KMS-11 (cell line): ENCODE measurements at regions not wholly inside any gene's neighbourhood (a gene's known extent, or its start where the extent isn't known, plus 50 kb on each side); places are given as distances from the start of the nearest gene placed in this dataset.

Source experiments
- H2AFZ ChIP-seq: fragments of 200-600 bp; sonication (generic); 2 replicates; pipeline ENCODE4 v1.6.1; 2016; ENCODE audit warnings: antibody characterized with exemption, mixed run types, low read depth
- H3K27ac ChIP-seq: fragments of 200-600 bp; sonication (generic); 2 replicates; pipeline ENCODE4 v1.6.1; 2016; ENCODE audit warnings: mild to moderate bottlenecking, mixed run types
- H3K27me3 ChIP-seq: fragments of 200-600 bp; sonication (generic); 2 replicates; pipeline ENCODE4 v1.6.1; 2017; ENCODE audit warnings: mild to moderate bottlenecking, low read depth, mixed run types, moderate library complexity; ENCODE audit not compliant: insufficient read depth
- H3K36me3 ChIP-seq: fragments of 200-600 bp; sonication (generic); 2 replicates; pipeline ENCODE4 v1.6.1; 2017; ENCODE audit warnings: mild to moderate bottlenecking, mixed run types; ENCODE audit not compliant: insufficient read depth
- H3K4me1 ChIP-seq: fragments of 200-600 bp; sonication (generic); 2 replicates; pipeline ENCODE4 v1.6.1; 2016; ENCODE audit warnings: mild to moderate bottlenecking, low read depth, mixed run types; ENCODE audit not compliant: poor library complexity, severe bottlenecking
- H3K4me2 ChIP-seq: fragments of 200-600 bp; sonication (generic); 2 replicates; pipeline ENCODE4 v1.7.0; 2016; ENCODE audit warnings: mild to moderate bottlenecking, mixed run types
- H3K4me3 ChIP-seq: fragments of 200-600 bp; sonication (generic); IDR thresholded peaks from 2 replicates; pipeline ENCODE4 v1.6.1; 2017; ENCODE audit warnings: low read depth, low read length, mixed read lengths; ENCODE audit not compliant: insufficient read depth
- H3K79me2 ChIP-seq: fragments of 200-600 bp; sonication (generic); 2 replicates; pipeline ENCODE4 v1.6.1; 2016; ENCODE audit warnings: low read depth, mixed run types; ENCODE audit not compliant: insufficient read depth
- H3K9ac ChIP-seq: fragments of 200-600 bp; sonication (generic); 2 replicates; pipeline ENCODE4 v1.6.1; 2016; ENCODE audit warnings: mild to moderate bottlenecking, mixed run types
- H4K20me1 ChIP-seq: fragments of 200-600 bp; sonication (generic); 2 replicates; pipeline ENCODE4 v1.6.1; 2016; ENCODE audit warnings: mild to moderate bottlenecking, mixed run types; ENCODE audit not compliant: insufficient read depth
- TF ChIP-seq, protein P1 (sequence below): fragments of 200-600 bp; sonication (generic); conservative IDR thresholded peaks from 2 replicates; pipeline ENCODE4 v1.6.1; 2017; ENCODE audit warnings: low read depth, mild to moderate bottlenecking, antibody characterized with exemption, low read length, moderate library complexity, mixed read lengths

DNA sequence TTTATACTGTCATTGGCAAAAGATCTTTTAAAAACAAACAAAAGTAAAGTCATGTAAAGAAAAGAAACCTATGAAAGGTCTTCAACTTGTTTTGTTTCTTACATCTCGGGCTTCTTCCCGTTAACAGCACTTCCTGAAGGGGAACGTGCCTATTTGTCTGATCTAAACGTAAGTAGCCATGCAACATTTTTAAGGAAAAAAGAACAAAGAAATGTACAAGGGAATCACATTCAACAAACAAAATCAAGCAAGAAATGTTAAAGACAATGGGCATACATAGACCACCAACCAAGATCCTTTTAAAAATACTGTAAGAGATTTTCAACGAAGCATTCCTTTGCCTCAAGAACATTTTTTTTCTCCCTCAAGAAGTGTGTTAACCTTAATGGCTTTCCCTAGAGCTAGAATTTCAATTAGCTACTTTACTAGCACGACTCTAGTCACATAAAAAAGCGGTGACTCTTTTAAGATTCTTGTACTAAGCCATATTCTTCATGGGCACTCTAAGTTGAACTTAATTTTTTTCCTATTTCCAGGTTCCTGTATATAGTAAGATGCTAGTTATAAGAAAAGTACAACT, 112.0 kb upstream of the TTC29 start:
- Histone ChIP-seq H3K9ac (no peak overlapping the region), H2AFZ (peak overlapping the region; percentile 23; the same call in 1 of the 2 replicates), H4K20me1 (no peaks in the 10 kb centered on the region), H3K4me1 (no peaks in the 10 kb centered on the region), H3K4me3 (no peak overlapping the region), H3K36me3 (no peaks in the 10 kb centered on the region), H3K27me3 (no peaks in the 10 kb centered on the region), H3K27ac (no peak overlapping the region), H3K79me2 (no peaks in the 10 kb centered on the region), H3K4me2 (peak overlapping the region; percentile 3; the same call in 1 of the 2 replicates)
- TF ChIP-seq, protein P1, sequence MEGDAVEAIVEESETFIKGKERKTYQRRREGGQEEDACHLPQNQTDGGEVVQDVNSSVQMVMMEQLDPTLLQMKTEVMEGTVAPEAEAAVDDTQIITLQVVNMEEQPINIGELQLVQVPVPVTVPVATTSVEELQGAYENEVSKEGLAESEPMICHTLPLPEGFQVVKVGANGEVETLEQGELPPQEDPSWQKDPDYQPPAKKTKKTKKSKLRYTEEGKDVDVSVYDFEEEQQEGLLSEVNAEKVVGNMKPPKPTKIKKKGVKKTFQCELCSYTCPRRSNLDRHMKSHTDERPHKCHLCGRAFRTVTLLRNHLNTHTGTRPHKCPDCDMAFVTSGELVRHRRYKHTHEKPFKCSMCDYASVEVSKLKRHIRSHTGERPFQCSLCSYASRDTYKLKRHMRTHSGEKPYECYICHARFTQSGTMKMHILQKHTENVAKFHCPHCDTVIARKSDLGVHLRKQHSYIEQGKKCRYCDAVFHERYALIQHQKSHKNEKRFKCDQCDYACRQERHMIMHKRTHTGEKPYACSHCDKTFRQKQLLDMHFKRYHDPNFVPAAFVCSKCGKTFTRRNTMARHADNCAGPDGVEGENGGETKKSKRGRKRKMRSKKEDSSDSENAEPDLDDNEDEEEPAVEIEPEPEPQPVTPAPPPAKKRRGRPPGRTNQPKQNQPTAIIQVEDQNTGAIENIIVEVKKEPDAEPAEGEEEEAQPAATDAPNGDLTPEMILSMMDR, result no peak

DNA sequence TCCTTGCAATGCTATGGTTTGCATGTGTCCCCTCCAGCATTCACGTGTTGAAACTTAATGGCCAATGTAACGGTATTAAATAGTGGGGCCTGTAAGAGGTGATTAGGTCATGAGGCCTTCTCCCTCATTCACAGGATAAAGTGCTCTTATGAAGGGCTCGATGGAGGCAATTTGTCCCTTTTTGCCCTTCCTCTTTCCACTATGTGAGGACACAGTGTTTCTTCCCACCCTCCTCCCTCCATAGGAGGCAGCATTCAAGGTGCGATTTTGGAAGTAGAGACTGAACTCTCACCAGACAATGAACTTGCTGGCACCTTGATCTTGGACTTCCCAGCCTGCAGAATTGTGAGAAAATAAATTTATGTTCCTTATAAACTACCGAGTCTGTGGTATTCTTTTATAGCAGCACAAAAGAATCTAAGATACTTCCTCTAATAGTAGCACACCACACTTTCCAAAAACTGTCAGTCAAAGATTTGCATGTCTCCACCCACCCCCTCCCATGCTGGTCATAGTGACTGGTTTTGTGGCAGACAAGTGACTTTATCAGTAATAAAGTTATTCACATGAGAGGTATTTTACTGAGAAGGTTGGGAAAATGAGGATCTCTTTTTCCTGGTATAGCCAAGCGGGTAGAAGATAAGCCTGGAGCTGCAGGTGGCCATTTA, 113.5 kb upstream of the TTC29 start:
- TF ChIP-seq, protein P1, result no peak
- Histone ChIP-seq H3K27ac (no peak overlapping the region), H3K4me3 (no peak overlapping the region), H4K20me1 (no peaks in the 10 kb centered on the region), H3K79me2 (no peaks in the 10 kb centered on the region), H3K9ac (no peak overlapping the region), H3K4me2 (no peak overlapping the region), H3K36me3 (no peaks in the 10 kb centered on the region), H3K27me3 (no peaks in the 10 kb centered on the region), H2AFZ (no peak overlapping the region), H3K4me1 (no peaks in the 10 kb centered on the region)

DNA sequence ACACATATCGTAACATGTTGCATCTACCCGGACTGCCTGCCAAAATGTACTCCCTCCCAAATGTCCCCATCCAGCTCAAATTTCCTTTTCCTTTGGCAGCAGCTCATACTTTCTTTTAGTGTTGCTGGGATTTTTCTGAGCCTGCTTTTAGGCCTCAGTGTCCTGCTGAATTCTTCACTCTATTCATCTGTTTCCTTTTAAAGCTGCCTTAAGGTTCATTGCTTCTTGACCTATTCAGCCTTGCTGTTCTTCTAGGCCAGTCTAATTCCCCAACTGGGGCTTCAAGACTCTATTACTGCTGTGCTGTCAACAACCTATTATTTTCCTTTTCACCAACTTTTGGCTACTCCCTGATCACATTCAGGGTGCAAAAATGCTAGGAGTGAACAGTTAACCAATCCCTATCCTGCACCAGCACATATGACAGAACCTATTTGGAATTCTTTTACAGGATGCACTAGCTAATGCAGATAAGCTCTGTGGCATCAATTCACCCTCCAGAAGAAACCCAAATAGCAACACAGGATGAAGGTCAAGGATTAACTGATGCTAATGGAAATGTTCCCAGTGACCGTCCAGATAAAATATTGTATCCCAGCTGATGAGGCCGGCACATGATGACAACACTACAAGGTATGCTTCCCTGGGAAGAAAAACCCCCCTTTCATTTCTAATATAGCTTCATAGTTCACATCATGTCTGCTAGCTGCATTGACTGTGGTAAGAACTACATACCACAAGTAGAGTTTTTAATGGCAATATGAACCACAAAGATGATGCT, 114.7 kb upstream of the TTC29 start:
- no peaks in the 10 kb centered on the region for H3K4me1 ChIP-seq
- no peaks in the 10 kb centered on the region for H3K36me3 ChIP-seq
- TF ChIP-seq, protein P1, result no peak
- H3K27ac ChIP-seq, result no peak overlapping the region
- H3K9ac ChIP-seq, result no peak overlapping the region
- no peaks in the 10 kb centered on the region for H3K27me3 ChIP-seq
- no peak overlapping the region for H3K4me2 ChIP-seq
- no peak overlapping the region for H3K4me3 ChIP-seq
- H3K79me2 ChIP-seq, result no peaks in the 10 kb centered on the region
- no peak overlapping the region for H2AFZ ChIP-seq
- no peaks in the 10 kb centered on the region for H4K20me1 ChIP-seq

DNA sequence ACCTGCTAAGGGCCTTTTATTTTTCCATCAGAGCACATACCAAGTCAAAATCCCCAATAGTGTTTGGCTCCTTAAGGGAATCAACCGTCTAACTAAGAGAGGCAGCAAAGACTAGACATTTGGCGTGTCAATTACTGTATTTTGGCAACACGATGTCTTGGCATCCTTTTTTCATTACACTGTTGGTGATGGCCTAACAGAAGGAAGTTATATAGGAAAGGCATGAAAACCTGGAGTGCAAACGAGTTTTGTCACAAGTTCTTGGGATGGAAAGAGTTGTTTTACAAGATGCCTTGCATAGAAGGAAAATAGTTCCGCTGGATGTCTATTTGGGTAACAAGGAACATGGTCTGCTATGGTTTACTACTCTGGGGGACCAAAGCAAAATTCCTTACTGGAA, 119.2 kb upstream of the TTC29 start:
- H3K27me3 ChIP-seq, result no peaks in the 10 kb centered on the region
- no peaks in the 10 kb centered on the region for H4K20me1 ChIP-seq
- H3K4me2 ChIP-seq, result no peak overlapping the region
- no peak overlapping the region for H3K27ac ChIP-seq
- no peaks in the 10 kb centered on the region for H3K36me3 ChIP-seq
- no peak overlapping the region for H3K9ac ChIP-seq
- no peak overlapping the region for H3K4me3 ChIP-seq
- H3K79me2 ChIP-seq, result no peaks in the 10 kb centered on the region
- H2AFZ ChIP-seq, result no peak overlapping the region
- H3K4me1 ChIP-seq, result no peaks in the 10 kb centered on the region
- TF ChIP-seq, protein P1, result no peak
